ENCODE measurements at regions not wholly inside any gene's neighbourhood (a gene's known extent, or its start where the extent isn't known, plus 50 kb on each side); places are given as distances from the start of the nearest gene placed in this dataset.
A peak's percentile ranks its signal among the peaks of the same experiment; 100 is the strongest.

DNA sequence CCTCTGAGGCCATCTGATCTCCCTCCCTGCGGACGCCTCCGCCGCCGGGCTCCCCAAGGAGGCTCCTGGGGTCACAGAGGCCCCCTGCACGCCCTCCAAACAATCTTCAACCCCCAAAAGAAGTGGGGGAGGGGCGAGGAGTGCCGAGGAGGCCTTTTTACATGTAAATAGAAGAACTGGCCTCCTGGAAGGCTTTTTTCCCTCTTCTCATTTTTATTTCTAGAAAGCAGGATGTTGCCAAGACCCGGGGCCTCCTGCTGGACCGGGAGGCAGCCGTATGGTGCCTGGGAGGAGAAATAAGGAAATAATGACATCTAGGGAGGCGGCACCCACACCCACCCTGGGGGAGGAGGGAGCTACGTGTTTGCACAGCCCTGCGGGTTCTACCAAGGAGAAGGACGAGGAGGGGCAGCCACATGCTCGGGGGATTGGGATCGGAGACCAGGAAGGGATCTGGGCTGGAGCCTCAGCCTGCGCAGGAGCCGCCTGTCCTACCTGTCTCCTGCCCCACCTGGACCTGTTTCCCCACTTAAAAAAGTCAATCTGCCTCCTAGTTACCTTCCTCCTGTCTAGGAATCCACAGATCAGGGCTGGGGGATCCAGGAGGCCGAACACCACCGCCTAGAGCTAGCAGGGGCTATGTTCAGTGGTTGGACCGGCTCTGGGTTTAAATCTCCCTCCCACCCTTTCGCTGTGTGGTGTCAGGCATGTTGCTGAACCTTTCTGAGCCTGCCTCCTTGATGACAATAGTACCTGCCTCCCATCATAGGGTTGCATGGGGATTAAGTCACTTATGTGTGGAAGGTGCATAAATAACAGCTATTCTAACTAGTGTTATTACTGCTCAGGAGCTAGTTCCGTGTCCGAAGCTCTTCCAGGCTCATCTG, 175.7 kb upstream of the GSE1 start:
- peaks cover 7% of the 10 kb centered on the region in 2 donors for H3K4me1 ChIP-seq (ENCODE audit: control insufficient read depth in 1 of 2, insufficient read depth in 2 of 2, low read length in 2 of 2)
- no peak overlapping the region for H3K4me3 ChIP-seq (ENCODE audit: low read depth in 1 of 2, low read length in 2 of 2)
- H3K9me3 ChIP-seq (ENCODE audit: control insufficient read depth in 1 of 2, low read length in 2 of 2): no peaks in the 10 kb centered on the region
- peak overlapping the region; percentile 63 for H3K27ac ChIP-seq (ENCODE audit: low read length)
- peaks cover 0 to 4% of the 10 kb centered on the region in 2 donors for H3K36me3 ChIP-seq (ENCODE audit: control insufficient read depth in 1 of 2, insufficient read depth in 2 of 2, low read length in 2 of 2)
- H3K27me3 ChIP-seq (ENCODE audit: low read depth, low read length): no peaks in the 10 kb centered on the region

DNA sequence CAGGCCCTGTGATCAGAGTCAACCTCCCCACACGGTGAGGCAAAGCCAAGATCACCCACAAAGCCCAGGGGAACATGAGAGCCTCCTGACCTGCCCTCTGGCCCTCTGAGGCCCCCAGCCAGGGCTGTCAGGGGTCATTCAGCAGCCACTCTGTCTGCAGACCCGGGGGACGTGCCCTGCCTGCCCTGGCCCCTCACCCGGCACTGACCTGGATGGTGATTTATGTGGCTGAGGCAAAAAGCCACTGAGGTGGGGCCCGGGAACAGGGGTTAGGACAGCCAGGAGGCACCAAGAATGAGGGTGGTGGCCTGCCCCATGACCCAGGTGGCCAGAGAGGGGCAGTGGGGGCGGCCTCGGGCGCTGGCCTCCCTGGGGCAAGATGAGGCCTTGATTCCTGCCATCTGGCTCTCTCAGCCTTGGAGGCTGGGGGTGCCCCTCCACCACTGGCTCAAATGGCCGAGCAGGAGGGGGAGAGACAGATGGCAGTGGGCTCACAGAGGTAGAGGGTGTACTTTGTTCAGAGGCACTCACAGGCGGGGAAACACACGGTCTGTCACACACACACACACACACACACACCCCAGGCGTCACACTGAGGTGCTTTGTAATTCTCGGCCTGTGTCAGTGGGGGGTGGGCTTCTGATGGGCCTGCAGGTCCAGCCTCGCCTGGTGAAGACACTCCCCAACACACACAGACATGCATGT, 174.0 kb upstream of the GSE1 start:
- Histone ChIP-seq H3K4me3 (ENCODE audit: low read depth in 1 of 2, low read length in 2 of 2) (no peak overlapping the region), H3K36me3 (ENCODE audit: control insufficient read depth in 1 of 2, insufficient read depth in 2 of 2, low read length in 2 of 2) (peaks cover 0 to 4% of the 10 kb centered on the region in 2 donors), H3K27ac (ENCODE audit: low read length) (no peak overlapping the region), H3K27me3 (ENCODE audit: low read depth, low read length) (no peaks in the 10 kb centered on the region), H3K9me3 (ENCODE audit: control insufficient read depth in 1 of 2, low read length in 2 of 2) (no peaks in the 10 kb centered on the region), H3K4me1 (ENCODE audit: control insufficient read depth in 1 of 2, insufficient read depth in 2 of 2, low read length in 2 of 2) (peaks cover 7% of the 10 kb centered on the region in 2 donors)

DNA sequence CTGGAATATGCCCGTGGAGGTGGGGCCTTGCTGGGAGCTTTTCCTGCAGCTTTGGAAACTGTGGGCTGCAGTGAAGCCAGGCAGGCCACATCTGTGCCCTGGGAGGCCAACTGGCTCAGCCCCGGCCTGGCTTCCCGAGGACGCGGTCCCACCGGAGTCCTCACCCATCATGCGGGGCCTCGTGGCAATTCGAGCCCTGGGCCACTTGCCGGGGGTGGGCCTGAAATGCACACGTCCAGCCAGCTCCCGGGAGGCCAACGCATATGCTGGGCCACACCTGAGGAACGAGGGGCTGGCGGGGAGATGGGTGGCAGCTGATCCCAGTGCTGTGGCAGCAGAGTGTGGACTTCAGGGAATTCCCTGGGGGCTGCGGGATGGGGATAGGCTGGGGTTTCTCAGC, 172.4 kb upstream of the GSE1 start:
- Histone ChIP-seq H3K4me1 (ENCODE audit: control insufficient read depth in 1 of 2, insufficient read depth in 2 of 2, low read length in 2 of 2) (peaks cover 10 to 20% of the 10 kb centered on the region in 2 donors), H3K27ac (ENCODE audit: low read length) (no peak overlapping the region), H3K36me3 (ENCODE audit: control insufficient read depth in 1 of 2, insufficient read depth in 2 of 2, low read length in 2 of 2) (peaks cover 0 to 4% of the 10 kb centered on the region in 2 donors), H3K4me3 (ENCODE audit: low read depth in 1 of 2, low read length in 2 of 2) (no peak overlapping the region), H3K27me3 (ENCODE audit: low read depth, low read length) (no peaks in the 10 kb centered on the region), H3K9me3 (ENCODE audit: control insufficient read depth in 1 of 2, low read length in 2 of 2) (no peaks in the 10 kb centered on the region)

DNA sequence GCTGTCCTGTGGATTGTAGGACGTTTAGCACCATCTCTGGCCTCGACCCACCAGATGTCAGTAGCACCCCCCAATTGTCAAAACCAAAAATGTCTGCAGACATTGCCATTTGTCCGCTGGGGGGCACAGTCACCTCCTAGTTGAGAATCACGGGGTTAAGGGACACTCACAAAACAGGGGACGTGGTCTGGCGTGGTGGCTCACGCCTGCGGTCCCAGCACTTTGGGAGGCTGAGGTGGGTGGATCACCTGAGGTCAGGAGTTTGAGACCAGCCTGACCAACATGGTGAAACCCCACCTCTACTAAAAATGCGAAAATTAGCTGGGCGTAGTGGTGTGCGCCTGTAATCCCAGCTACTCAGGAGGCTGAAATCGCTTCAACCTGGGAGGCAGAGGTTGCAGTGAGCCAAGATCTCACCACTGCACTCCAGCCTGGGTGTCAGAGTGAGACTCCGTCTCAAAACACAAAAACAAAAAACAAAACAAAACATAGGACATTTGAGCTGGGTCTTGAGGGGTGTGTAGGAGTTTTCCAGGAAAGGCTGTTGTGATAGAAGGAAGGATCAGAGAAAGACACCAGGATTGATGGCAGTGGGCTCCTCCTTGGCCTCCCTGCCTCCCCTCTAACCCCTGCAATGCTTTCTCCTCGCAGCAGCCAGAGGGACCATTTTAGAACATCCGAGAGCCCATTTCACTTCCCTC, 171.8 kb upstream of the GSE1 start:
- peaks cover 0 to 4% of the 10 kb centered on the region in 2 donors for H3K36me3 ChIP-seq (ENCODE audit: control insufficient read depth in 1 of 2, insufficient read depth in 2 of 2, low read length in 2 of 2)
- H3K27ac ChIP-seq (ENCODE audit: low read length): no peak overlapping the region
- peaks cover 11 to 23% of the 10 kb centered on the region in 2 donors for H3K4me1 ChIP-seq (ENCODE audit: control insufficient read depth in 1 of 2, insufficient read depth in 2 of 2, low read length in 2 of 2)
- H3K9me3 ChIP-seq (ENCODE audit: control insufficient read depth in 1 of 2, low read length in 2 of 2): no peaks in the 10 kb centered on the region
- no peaks in the 10 kb centered on the region for H3K27me3 ChIP-seq (ENCODE audit: low read depth, low read length)
- no peak overlapping the region for H3K4me3 ChIP-seq (ENCODE audit: low read depth in 1 of 2, low read length in 2 of 2)

DNA sequence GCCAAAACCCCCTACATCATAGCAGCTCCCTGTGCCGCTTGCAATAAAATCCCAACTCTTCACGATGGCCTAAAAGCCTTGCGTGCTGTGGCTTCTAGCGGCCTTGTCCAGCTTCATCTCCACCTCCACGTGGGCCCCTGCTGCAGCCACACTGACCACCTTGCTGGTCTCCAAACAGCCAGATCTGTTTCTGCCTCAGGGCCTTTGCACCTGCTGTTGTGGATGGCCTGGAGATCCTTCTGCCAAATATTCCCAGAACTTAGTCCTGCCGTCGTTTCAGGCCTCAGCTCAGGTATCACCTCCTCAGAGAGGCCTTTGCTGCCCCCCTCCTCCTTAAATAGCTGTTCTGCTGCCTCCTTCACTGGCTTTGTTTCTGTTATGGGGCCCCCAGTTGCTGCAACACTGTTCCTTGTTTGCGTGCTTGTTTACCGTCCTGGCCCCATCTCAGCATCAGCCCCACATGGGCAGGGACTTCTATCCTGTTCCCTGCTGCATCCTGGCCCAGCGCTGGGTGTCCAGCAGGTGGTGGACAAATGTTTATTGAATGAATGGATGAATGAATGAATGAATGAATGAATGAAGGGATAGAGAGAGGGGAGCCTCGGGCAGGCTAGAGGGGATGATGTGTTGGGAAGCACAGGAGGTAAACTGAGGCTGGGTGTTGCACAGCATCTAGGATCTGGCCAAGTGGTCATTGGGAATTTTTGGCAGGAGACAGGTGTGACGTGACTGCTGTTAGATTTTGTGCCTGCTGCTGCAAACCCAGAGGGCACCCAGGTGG, 171.0 kb upstream of the GSE1 start:
- Histone ChIP-seq H3K4me3 (ENCODE audit: low read depth in 1 of 2, low read length in 2 of 2) (no peak overlapping the region), H3K27ac (ENCODE audit: low read length) (no peak overlapping the region), H3K27me3 (ENCODE audit: low read depth, low read length) (no peaks in the 10 kb centered on the region), H3K36me3 (ENCODE audit: control insufficient read depth in 1 of 2, insufficient read depth in 2 of 2, low read length in 2 of 2) (peaks cover 0 to 4% of the 10 kb centered on the region in 2 donors), H3K4me1 (ENCODE audit: control insufficient read depth in 1 of 2, insufficient read depth in 2 of 2, low read length in 2 of 2) (peaks cover 11 to 20% of the 10 kb centered on the region in 2 donors), H3K9me3 (ENCODE audit: control insufficient read depth in 1 of 2, low read length in 2 of 2) (no peaks in the 10 kb centered on the region)

DNA sequence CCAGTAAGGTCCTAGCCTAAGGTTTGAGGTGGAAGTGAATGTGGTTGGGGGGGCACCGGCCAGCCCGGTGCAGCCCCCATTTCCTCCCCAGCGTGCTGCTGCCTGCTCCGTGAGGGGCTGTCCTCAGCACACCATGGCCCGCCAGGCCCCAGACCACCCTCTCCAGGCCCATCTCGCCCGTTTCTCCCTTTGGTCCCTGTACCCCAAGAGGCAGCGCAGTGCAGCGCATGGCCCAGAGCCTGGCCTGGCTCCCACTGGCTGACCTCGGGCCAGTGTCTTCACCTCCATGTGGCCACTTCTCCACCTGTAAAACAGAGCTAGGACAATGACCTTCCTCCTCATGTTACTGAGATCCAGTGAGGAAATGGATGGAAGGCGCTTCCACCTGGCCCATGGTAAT, 170.0 kb upstream of the GSE1 start:
- peaks cover 4 to 21% of the 10 kb centered on the region in 2 donors for H3K4me1 ChIP-seq (ENCODE audit: control insufficient read depth in 1 of 2, insufficient read depth in 2 of 2, low read length in 2 of 2)
- H3K4me3 ChIP-seq (ENCODE audit: low read depth in 1 of 2, low read length in 2 of 2): no peak overlapping the region
- H3K27ac ChIP-seq (ENCODE audit: low read length): no peak overlapping the region
- peaks cover 0 to 4% of the 10 kb centered on the region in 2 donors for H3K36me3 ChIP-seq (ENCODE audit: control insufficient read depth in 1 of 2, insufficient read depth in 2 of 2, low read length in 2 of 2)
- H3K9me3 ChIP-seq (ENCODE audit: control insufficient read depth in 1 of 2, low read length in 2 of 2): no peaks in the 10 kb centered on the region
- no peaks in the 10 kb centered on the region for H3K27me3 ChIP-seq (ENCODE audit: low read depth, low read length)

DNA sequence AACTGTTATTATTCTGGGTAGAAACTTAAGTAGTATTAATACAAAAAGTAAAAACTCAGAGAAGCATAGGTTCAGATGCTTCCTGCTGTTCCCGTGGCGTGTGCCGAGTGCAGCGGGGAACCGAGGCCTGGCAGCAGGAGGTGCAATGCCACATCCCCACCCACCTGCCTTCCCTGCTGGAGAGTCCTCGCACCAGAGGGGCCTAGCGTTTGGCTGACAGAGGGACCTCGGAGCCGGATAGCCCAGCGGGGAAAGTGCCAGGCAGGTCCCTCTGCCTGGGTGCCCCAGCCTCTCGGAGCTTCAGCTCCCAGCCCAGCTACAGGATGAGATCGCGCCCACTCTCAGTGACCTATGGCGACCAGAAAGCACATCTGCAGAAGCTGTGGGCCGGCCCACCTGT, 169.6 kb upstream of the GSE1 start:
- Histone ChIP-seq H3K27ac (ENCODE audit: low read length) (no peak overlapping the region), H3K9me3 (ENCODE audit: control insufficient read depth in 1 of 2, low read length in 2 of 2) (no peaks in the 10 kb centered on the region), H3K4me1 (ENCODE audit: control insufficient read depth in 1 of 2, insufficient read depth in 2 of 2, low read length in 2 of 2) (peaks cover 4 to 25% of the 10 kb centered on the region in 2 donors), H3K36me3 (ENCODE audit: control insufficient read depth in 1 of 2, insufficient read depth in 2 of 2, low read length in 2 of 2) (peaks cover 0 to 4% of the 10 kb centered on the region in 2 donors), H3K4me3 (ENCODE audit: low read depth in 1 of 2, low read length in 2 of 2) (no peak overlapping the region), H3K27me3 (ENCODE audit: low read depth, low read length) (no peaks in the 10 kb centered on the region)

DNA sequence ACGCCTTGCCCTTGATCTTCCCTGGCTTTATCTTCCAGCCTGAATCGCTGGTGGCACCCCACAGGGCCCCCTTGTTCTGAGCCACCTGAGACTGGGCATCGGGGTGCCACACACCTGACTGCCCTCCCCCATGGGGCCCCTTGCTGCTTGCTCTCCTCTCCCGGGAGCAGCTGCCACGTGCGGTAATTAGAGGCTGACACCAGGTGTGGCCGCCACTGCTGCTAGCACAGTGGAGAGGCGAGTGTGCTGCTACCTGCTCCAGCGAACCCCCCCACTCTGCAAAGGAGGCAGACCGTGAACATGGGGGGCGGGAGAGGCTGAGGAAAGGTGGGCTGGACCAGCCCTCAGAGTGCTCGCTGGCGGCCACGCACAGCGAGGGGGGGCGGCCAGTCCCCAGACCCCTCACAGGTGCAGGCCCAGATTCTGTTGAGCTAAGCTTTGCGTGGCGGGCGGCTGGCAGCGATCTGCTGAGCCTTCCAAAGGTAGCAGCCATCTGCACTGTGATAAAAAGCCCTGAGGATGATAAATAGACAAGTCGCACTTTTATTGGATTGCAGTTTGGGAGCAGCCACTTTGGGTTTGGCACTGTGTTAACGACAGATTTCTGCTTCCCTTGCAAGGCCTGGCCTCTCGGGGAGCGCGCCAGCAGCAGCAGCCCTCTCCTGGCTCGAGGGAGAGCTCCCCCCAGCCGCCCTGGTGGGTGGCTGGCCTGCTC, 167.9 kb upstream of the GSE1 start:
- Histone ChIP-seq H3K27me3 (ENCODE audit: low read depth, low read length) (no peaks in the 10 kb centered on the region), H3K4me3 (ENCODE audit: low read depth in 1 of 2, low read length in 2 of 2) (no peak overlapping the region), H3K4me1 (ENCODE audit: control insufficient read depth in 1 of 2, insufficient read depth in 2 of 2, low read length in 2 of 2) (peaks cover 4 to 39% of the 10 kb centered on the region in 2 donors), H3K36me3 (ENCODE audit: control insufficient read depth in 1 of 2, insufficient read depth in 2 of 2, low read length in 2 of 2) (no peaks in the 10 kb centered on the region), H3K27ac (ENCODE audit: low read length) (no peak overlapping the region), H3K9me3 (ENCODE audit: control insufficient read depth in 1 of 2, low read length in 2 of 2) (no peaks in the 10 kb centered on the region)

DNA sequence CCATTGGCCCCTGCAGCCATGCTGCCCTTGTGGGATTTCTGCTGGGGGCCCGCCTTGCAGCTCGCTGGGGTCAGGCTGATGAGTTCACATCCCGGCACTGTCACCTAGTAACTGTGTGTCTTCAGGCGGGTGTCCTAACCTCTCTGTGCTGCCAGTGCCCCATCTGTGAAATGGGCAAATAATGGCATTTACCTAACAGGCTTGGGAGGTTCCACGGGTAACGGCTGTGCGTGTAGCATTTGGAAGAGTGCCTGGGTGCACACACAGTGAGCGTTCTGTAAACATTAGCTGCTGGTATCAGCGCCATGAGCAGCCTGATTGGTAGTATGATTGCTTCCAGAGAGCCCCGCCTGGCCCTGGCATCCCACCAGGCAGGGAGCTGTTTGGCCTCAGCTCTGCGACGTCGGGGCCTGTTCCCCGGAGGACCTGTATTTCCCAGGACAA, 167.3 kb upstream of the GSE1 start:
- Histone ChIP-seq H3K4me1 (ENCODE audit: control insufficient read depth in 1 of 2, insufficient read depth in 2 of 2, low read length in 2 of 2) (peaks cover 4 to 39% of the 10 kb centered on the region in 2 donors), H3K27ac (ENCODE audit: low read length) (no peak overlapping the region), H3K4me3 (ENCODE audit: low read depth in 1 of 2, low read length in 2 of 2) (no peak overlapping the region), H3K27me3 (ENCODE audit: low read depth, low read length) (no peaks in the 10 kb centered on the region), H3K9me3 (ENCODE audit: control insufficient read depth in 1 of 2, low read length in 2 of 2) (no peaks in the 10 kb centered on the region), H3K36me3 (ENCODE audit: control insufficient read depth in 1 of 2, insufficient read depth in 2 of 2, low read length in 2 of 2) (no peaks in the 10 kb centered on the region)

DNA sequence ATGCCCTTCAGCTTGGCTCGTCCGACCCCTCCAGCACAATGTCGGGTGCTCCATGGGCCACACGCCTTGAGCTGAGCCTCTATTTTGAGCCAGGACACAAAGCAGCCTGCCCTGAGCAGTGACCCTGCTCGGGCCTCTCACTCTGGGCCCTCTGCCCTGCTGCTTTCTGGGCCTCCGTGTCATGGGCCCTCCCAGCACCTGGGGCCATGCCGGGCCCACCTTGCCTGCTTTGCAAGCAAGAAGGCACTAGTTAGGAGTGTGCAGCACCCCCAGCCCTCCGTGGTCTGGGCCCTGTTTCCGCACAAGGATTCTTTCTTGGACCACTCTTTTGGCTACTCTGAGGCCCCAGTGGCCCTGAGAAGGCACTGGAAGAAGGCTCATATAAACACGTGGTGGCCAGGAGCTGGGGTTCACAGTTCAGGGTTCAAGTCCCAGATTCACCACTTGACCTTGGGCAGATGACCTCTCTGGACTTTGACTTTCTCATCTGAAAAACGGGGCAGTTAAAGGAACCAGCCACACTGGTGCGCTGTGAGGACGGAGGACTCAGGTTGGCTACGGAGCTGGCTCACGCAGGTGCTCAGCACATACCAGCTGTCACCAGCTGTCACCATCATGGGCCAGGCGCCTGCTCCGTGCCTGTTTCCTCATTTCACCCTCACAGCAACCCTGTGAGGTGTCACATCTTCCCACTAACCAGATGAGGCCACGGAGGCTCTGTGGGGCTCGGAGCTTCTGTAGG, 166.0 kb upstream of the GSE1 start:
- Histone ChIP-seq H3K27me3 (ENCODE audit: low read depth, low read length) (no peaks in the 10 kb centered on the region), H3K9me3 (ENCODE audit: control insufficient read depth in 1 of 2, low read length in 2 of 2) (no peaks in the 10 kb centered on the region), H3K4me3 (ENCODE audit: low read depth in 1 of 2, low read length in 2 of 2) (no peak overlapping the region), H3K36me3 (ENCODE audit: control insufficient read depth in 1 of 2, insufficient read depth in 2 of 2, low read length in 2 of 2) (no peaks in the 10 kb centered on the region), H3K27ac (ENCODE audit: low read length) (no peak overlapping the region), H3K4me1 (ENCODE audit: control insufficient read depth in 1 of 2, insufficient read depth in 2 of 2, low read length in 2 of 2) (peaks cover 4 to 39% of the 10 kb centered on the region in 2 donors)

All from muscle layer of duodenum (tissue), 2 donors.